CD4-positive, alpha-beta T cell (primary cell): ENCODE measurements at regions not wholly inside any gene's neighbourhood (a gene's known extent, or its start where the extent isn't known, plus 50 kb on each side); places are given as distances from the start of the nearest gene placed in this dataset.

Experiments
- ATAC-seq: fragments of 200-7000 bp; cut with Tn5 transposase; one replicate; pipeline ENCODE4 v1.10.0; 2022; ENCODE audit warnings: mild to moderate bottlenecking; ENCODE audit not compliant: poor library complexity
- CTCF ChIA-PET: fragments of 350-600 bp; sonication (Branson Sonifier 250); formaldehyde crosslinking; loops from one replicate; lab custom pipeline; 2021; ENCODE audit warnings: antibody characterized with exemption, inconsistent platforms; lab: Charles Lee
- POLR2A ChIA-PET: fragments of 350-600 bp; sonication (Branson Sonifier 250); formaldehyde crosslinking; loops from one replicate; lab custom pipeline; 2021; ENCODE audit warnings: antibody characterized with exemption, inconsistent platforms; lab: Charles Lee
- DNase-seq, 14 experiments: peaks; one replicate each; pipeline ENCODE4 v3.0.0-alpha.2; 2013 to 2020; ENCODE audit warnings: mixed read lengths in 2 of 14
- H3K27ac ChIP-seq, 2 donors: one replicate each; pipeline versions ENCODE4 v1.5.1 to v1.7.0; 2013; ENCODE audit warnings: low read length in 2 of 2, low read depth in 1 of 2, mild to moderate bottlenecking in 1 of 2
- H3K27me3 ChIP-seq, 2 experiments: 1 replicate in 1 of 2; 2 replicates in 1 of 2; pipeline versions ENCODE4 v1.6.1 to v1.7.0; 2013; ENCODE audit warnings: low read length in 2 of 2, control low read depth in 1 of 2, mild to moderate bottlenecking in 1 of 2, moderate library complexity in 1 of 2; ENCODE audit not compliant: insufficient read depth in 2 of 2, control insufficient read depth in 1 of 2
- H3K36me3 ChIP-seq: one replicate; pipeline ENCODE4 v1.6.1; 2013; ENCODE audit warnings: low read length, control low read depth; ENCODE audit not compliant: insufficient read depth
- H3K4me1 ChIP-seq: one replicate; pipeline ENCODE4 v1.6.1; 2013; ENCODE audit warnings: low read length, control low read depth; ENCODE audit not compliant: insufficient read depth
- H3K4me3 ChIP-seq: one replicate; pipeline ENCODE4 v1.5.1; 2013; ENCODE audit warnings: mild to moderate bottlenecking, low read length, moderate library complexity
- H3K9me3 ChIP-seq, 2 experiments: 1 replicate in 1 of 2; 2 replicates in 1 of 2; pipeline versions ENCODE4 v1.6.1 to v1.7.0; 2013; ENCODE audit warnings: low read length in 2 of 2, mild to moderate bottlenecking in 2 of 2, control low read depth in 1 of 2, moderate library complexity in 1 of 2; ENCODE audit not compliant: control insufficient read depth in 1 of 2, insufficient read depth in 1 of 2
- H3K27ac Mint-ChIP-seq: one replicate; pipeline ENCODE4 v1.8.0; 2020; ENCODE audit warnings: mixed read lengths
- H3K27me3 Mint-ChIP-seq: one replicate; pipeline ENCODE4 v1.8.0; 2021; ENCODE audit warnings: mixed read lengths
- H3K36me3 Mint-ChIP-seq: one replicate; pipeline ENCODE4 v1.8.0; 2021; ENCODE audit warnings: low read depth, mixed read lengths
- H3K4me1 Mint-ChIP-seq: one replicate; pipeline ENCODE4 v1.8.0; 2021; ENCODE audit warnings: low read depth, mixed read lengths
- H3K4me3 Mint-ChIP-seq: one replicate; pipeline ENCODE4 v1.8.0; 2020; ENCODE audit warnings: mild to moderate bottlenecking, mixed read lengths
- H3K9me3 Mint-ChIP-seq: one replicate; pipeline ENCODE4 v1.8.0; 2020; ENCODE audit warnings: mixed read lengths
- CTCF ChIP-seq: fragments of 200-600 bp; IDR thresholded peaks from one replicate; pipeline ENCODE4 v1.8.0; 2022; ENCODE audit warnings: antibody characterized with exemption, mild to moderate bottlenecking
- intact Hi-C, 2 experiments: fragments of 100-400 bp; cut with DNase I in 1 of 2; cut with micrococcal nuclease in 1 of 2; formaldehyde crosslinking; loops; one replicate each; pipeline versions ENCODE4 v1.15.1 to v1.9.0; 2023 to 2025; cut with DNase I, micrococcal nuclease

- Mint-ChIP-seq H3K4me3 (no peak overlapping the region), H3K27me3 (no peaks in the 10 kb centered on the region), H3K36me3 (no peaks in the 10 kb centered on the region), H3K4me1 (no peaks in the 10 kb centered on the region), H3K27ac (no peak overlapping the region), H3K9me3 (peaks cover 2% of the 10 kb centered on the region)
- Histone ChIP-seq H3K4me1 (no peaks in the 10 kb centered on the region), H3K9me3 (no peaks in the 10 kb centered on the region), H3K27me3 (no peaks in the 10 kb centered on the region), H3K27ac (no peak overlapping the region), H3K4me3 (no peak overlapping the region), H3K36me3 (no peaks in the 10 kb centered on the region)
- ATAC-seq (no peak), DNase-seq (no peak)
- intact Hi-C loops = no loop called here
- TF ChIP-seq CTCF = no peak
- ChIA-PET POLR2A (no interaction called here), CTCF (no interaction called here)
Measured at GRCh38 chr11:27930946-27931345, 177.0 kb downstream of the KIF18A start.

GRCh38 chr11:27928809-27929208, 179.1 kb downstream of the KIF18A start:
- Mint-ChIP-seq H3K27me3 (no peaks in the 10 kb centered on the region), H3K4me1 (no peaks in the 10 kb centered on the region), H3K9me3 (peaks cover 2% of the 10 kb centered on the region), H3K4me3 (no peak overlapping the region), H3K27ac (no peak overlapping the region), H3K36me3 (no peaks in the 10 kb centered on the region)
- Histone ChIP-seq H3K27me3 (no peaks in the 10 kb centered on the region), H3K4me1 (no peaks in the 10 kb centered on the region), H3K36me3 (no peaks in the 10 kb centered on the region), H3K27ac (no peak overlapping the region), H3K9me3 (no peaks in the 10 kb centered on the region), H3K4me3 (no peak overlapping the region)
- intact Hi-C loops = no loop called here
- DNase-seq (no peak), ATAC-seq (no peak)
- no peak for TF ChIP-seq CTCF
- ChIA-PET CTCF (no interaction called here), POLR2A (no interaction called here)

GRCh38 chr11:27926981-27927481, 180.9 kb downstream of the KIF18A start:
- no peaks in the 10 kb centered on the region for H3K4me1 ChIP-seq
- no peaks in the 10 kb centered on the region for H3K9me3 ChIP-seq
- Mint-ChIP-seq H3K4me3 (no peak overlapping the region), H3K9me3 (peaks cover 2% of the 10 kb centered on the region), H3K27me3 (no peaks in the 10 kb centered on the region), H3K27ac (no peak overlapping the region), H3K36me3 (no peaks in the 10 kb centered on the region), H3K4me1 (no peaks in the 10 kb centered on the region)
- ChIA-PET POLR2A (no interaction called here), CTCF (no interaction called here)
- intact Hi-C loops = no loop called here
- H3K27ac ChIP-seq = no peak overlapping the region
- H3K27me3 ChIP-seq = no peaks in the 10 kb centered on the region
- ATAC-seq = no peak
- no peak for TF ChIP-seq CTCF
- H3K4me3 ChIP-seq = no peak overlapping the region
- DNase-seq = no peak
- H3K36me3 ChIP-seq = no peaks in the 10 kb centered on the region
